ENCODE measurements at regions not wholly inside any gene's neighbourhood (a gene's known extent, or its start where the extent isn't known, plus 50 kb on each side); places are given as distances from the start of the nearest gene placed in this dataset.

DNA sequence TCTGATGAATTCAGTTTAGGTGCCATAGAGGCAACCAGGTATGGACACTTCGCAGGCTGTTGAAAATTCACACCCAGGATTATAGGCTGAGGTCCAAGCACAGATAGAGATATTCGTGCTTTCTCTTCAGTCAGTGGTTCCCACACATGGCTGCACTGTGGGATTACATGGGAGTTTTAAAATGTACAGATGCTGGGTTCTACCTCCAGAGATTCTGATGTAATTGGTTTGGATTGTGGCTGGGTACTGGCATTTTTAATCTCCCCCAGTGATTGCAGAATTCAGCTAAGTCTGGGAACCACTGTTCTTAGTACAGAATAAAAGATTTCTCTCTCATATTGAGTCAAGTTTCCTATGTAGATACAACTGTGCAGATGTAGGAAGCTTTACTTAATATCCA is 91.6 kb downstream of the FOXB1 start:
- no peak for DNase-seq (ENCODE audit: low spot score)

DNA sequence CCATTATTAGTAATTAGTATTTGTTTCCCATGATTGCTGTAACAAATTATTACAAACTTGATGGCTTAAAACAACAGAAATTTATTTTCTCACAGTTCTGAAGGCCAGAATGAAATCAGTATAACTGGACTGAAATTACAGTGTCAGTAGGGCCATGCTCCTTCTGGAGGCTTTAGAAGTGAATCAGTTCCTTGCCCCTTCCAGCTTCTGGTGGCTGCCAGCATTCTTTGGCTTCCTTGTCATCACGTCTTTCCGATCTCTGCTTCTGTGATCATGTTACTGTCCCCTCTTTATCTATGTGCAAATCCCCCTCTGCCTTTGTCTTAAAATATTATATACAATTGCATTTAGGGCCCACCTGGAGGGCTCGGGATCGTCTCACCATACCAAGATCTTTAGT is 92.0 kb downstream of the FOXB1 start:
- DNase-seq (ENCODE audit: low spot score): no peak

DNA sequence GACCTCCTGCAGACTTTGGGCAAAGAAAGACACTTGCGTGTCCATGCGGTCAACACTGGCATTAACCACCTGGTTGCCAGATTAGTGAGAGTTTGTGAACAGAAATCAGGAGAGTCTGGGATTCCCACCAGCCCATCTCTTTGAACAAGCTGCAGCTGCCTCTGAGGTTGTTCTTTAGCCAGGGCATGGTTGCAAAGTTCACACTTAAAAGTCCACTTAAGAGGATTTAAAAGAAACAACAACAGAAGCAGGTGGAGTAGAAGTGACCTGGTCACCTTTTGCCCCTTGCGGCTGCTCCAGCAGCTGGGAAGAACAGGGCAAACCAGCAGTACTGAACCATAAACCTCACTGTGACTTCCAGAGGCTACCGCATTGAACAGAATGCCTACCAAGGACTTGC is 97.3 kb downstream of the FOXB1 start:
- no peak for DNase-seq (ENCODE audit: low spot score)

DNA sequence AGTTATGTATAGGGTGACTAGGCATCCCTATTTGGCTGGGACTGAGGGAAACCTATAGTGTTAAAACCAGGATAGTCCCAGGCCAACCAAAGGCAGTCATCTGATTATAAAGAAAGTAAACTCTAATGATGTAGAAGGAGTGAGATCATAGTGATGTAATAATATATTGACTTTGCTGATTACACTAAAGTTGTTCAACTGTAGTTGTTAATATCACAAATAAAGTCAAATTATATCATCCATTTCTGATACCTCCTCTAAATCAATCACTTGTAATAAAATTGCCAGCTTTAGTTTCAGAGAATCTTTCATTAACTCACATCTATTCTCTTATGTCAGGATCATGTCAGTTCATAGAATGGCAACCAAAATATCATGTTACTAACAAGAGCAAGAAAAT is 98.6 kb downstream of the FOXB1 start:
- DNase-seq (ENCODE audit: low spot score): no peak

DNA sequence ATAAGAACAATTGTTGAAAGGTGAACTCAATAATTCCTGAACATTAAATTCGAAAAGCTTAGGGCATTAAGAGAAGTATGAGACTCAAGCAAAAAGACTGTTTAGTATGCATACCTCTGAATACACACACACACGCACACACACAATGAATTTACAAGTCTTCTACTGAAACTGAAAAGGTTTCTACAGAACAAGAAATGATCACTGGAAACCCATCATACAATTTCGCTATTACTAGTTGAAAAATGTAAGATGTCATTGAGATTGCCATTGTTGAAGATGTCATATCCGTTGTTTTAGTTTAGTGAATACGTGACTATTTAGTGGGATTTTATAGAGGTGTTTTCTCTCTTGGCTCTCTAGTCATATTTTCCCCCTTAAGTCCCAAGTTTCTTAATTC is 106.8 kb downstream of the FOXB1 start:
- DNase-seq (ENCODE audit: low spot score): peak; percentile 73

DNA sequence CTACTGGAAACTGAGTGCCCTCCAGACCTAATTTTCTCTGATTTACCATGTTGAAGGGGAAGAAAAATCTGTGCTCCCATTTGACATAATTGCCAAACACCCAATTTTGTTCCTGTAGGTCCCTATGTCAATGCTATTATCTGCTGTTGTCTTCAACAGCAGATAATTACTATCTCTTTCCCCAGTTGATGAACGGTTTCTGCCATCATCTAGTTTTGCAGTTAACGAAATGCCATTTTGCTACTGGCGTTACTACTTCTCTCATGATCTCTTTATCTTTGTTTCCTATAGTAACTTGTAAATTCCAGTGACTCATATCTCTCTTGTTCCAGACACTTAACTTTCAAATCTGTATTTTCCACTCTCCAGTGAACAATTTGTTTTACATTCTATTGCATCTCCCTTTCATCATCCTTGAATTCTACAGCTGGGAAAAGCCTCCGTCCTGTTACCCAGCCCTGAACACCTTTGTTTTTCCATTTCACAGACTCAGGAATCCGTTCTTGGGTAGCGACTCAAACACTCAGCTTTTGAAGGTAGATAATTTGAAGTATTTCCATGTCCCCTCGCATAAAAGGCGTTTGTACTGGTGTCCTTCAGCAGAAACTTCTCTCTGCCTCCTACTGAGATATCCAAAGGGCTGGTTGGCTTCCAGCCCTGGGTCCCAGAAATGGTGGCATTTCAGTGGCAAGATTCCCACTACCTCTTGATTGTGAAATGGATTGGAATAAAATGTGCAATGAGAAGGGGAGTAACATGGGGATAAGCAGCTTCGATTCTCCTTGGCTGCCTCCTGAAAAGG is 111.7 kb downstream of the FOXB1 start:
- peak; percentile 19 for DNase-seq (ENCODE audit: low spot score)

DNA sequence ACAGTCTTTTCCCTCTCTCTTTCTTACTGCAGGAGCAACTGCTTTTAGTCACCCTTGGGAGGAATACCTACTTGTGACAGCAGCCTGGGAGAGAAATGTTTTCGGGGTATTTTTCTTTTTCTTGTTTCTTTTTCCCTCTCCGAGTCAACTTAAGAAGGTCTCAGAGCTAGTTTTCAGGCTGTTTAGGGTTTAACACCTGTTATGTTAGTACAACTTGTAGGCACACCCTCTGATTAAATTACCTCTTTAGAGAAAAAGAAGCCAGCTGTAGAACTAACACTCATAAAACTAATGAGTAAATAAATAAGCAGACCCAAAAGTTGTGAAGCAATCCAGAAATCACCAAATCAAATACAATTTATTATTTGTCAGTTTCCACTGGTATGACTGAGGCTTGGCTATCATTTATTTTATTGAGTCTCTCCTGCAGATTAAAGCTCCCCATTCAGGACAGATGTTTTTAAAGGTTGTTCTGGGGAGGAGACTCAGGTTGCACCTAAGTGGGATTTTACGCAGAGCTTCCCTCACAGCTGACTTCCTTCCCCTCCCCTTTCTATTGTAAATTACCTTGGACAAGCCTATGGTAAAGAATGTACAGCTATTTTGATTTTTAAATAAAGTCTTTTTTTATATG is 112.5 kb downstream of the FOXB1 start:
- DNase-seq (ENCODE audit: low spot score): no peak

DNA sequence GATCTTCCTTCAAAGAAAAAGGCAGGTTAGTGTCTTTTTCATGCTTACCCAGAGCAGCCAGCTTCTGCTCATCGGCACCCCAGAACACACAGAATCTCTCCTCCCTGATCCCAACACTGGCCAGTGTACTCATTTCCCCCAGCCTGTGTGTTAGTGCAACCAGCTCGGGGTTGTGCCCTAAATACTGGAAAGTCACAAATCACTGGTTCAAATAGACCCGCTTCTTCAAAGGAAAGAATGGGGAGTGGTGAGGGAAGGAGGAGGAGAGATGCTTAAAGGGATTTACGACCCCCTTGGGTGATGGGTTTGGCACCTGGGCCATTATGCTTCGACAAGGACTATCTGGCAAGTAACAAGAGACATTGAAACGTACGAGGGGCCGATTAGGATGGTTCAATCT is 114.0 kb downstream of the FOXB1 start:
- no peak for DNase-seq (ENCODE audit: low spot score)

DNA sequence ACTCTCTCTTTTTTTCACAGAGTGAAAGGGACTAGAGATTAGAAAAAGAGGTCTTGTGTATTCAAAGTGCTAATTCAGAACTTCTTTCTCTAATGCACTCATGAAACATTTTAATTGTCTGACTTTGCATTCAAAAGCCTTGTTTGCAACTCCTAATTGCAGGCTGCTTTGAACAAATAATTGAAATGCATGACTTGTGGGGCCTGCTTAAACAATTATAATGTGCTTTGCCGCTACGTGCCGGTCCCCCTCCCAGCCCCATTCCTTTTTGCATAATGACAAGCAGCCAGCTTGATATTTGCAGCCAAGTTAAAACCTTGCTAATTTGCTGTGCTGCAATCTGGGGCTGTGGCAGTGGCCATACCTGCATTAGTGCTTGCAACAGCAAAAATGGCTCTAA is 114.5 kb downstream of the FOXB1 start:
- no peak for DNase-seq (ENCODE audit: low spot score)

DNA sequence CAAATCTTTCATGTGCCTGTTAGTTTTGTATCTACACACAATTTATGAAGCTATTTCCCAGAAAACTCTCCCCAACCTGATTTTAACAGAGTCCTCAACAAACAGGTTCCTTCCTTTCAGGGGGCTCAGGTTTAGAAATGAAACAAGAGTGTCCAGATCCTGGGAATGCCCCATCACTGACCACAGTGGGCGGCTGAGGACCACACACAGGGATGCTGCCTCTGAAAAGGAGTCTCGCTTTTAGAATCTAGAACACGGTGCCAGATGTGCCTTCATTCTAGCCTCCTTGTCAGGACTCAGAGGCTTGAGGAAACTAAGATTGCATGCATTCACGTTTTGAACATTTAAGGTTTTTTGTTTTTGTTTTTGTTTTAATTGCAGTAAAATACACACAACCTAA is 115.0 kb downstream of the FOXB1 start:
- no peak for DNase-seq (ENCODE audit: low spot score)

DNA sequence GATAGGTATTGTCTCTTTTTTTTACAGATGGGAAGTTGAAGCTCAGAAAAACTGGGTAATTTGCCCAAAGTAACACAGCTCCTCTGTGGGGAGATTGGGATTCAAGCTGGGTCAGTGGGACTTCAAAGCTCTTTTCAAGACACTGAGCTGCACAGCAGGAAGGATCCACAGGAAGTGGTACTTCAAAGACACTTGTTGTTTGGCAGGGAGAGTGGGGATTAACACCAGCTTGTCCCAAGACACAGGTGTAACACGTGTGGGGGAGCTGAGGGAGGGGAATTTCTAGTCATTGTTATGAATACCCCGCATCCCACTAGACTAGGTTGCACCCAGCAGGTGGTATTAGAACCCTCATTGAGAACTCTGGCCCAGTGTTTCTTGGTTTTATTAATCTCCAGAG is 116.0 kb downstream of the FOXB1 start:
- DNase-seq (ENCODE audit: low spot score): no peak

DNA sequence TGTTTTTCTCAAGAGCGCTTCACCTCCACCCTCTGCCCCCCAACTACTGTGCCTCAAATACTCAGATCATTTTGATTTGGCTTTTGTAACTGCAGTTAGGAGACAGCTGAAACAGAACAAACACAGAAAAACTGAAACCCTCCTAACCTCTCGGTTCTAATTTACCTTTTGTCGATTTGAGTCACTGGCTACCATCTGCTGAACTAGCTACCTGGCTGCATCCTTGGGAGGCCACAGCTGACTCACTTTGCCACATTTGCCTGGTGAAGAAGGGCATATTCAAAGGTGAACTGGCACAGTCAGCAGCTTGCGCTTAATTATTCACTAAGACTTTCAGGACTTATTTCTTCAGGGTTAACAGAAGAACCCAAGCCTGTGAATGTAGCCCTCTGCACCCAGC is 117.7 kb downstream of the FOXB1 start:
- peak; percentile 91 for DNase-seq (ENCODE audit: low spot score)

DNA sequence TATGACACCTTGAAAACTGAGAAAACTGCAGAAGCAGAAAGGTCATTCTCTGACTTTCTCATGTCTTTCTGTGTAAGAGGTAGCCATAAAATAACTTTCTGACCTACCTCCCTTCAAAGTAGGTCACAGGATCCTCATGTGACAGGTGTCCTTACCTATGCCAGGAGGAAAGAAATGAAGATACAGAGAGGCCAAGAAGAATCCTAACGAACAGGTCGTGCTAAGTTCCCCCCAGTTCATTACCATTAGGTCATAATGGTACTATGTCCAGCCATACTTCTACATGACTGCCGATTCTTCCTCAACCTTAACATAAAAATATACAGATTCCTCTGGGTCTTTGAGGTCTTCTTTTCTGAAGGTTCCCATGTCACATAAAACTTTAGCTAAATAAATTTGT is 118.6 kb downstream of the FOXB1 start:
- no peak for DNase-seq (ENCODE audit: low spot score)

DNA sequence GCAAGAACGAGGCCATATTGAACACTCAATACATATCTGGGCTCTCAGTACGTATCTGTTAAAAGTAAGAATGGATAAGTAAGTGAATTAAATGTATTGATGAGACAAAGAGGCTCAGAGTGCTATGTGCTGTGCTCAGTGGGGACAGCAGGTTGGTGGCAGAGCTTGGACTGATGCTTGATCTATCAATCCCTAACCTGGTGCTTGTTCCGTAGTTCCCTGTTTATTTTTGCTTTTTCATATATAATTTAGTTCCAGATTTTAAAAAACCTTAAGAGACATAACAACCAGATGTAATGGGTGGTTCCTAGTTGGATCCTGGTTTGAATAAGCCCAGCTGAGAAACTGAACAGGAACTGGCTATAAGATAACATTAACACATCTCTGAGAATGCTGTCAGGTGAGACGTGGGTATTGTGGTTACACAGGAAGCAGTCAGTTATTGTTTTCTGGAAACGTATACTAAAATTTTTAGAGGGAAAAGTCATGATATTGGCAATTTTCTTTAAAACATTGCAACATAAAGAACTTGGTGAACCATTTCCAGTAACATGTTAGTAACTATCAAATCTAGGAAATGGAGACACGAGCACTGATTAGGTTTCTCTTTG is 120.5 kb downstream of the FOXB1 start:
- DNase-seq (ENCODE audit: low spot score): peak; percentile 65

DNA sequence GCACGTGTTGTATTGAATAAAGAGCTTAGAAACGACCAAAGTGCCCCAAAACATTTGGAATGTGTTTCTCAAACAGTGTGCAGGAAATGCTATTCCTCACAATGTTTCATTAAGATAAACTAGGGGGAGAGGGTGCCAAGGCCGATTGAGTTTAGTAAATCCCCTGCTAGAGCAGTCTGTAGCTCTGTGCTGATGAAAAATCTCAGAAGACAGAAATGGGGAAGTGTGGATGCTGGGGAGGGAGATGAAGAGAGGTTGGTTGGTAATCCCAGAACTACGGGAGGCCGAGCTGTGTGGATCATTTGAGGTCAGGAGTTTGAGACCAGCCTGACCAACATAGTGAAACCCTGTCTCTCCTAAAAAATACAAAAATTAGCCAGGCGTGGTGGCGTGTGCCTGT is 121.2 kb downstream of the FOXB1 start:
- no peak for DNase-seq (ENCODE audit: low spot score)

DNA sequence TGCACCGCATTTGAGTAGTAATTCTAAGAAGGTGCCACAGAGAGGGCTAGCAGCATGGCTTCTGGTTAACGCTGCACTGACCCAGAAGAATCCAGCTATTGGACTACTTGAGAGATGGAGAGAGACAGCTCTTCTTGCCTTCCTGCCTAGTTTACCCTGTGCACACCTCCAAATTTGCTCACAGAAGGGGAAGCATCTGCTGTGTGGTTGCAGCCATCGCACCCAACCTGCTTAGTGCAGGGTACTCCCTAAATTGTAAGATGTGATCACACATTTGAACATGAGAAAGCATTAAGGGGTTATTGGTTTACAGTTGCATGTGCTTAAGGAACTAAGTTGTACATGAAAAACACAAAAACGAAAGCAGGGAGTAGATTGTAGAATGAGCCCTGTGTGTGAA is 122.1 kb downstream of the FOXB1 start:
- no peak for DNase-seq (ENCODE audit: low spot score)

DNA sequence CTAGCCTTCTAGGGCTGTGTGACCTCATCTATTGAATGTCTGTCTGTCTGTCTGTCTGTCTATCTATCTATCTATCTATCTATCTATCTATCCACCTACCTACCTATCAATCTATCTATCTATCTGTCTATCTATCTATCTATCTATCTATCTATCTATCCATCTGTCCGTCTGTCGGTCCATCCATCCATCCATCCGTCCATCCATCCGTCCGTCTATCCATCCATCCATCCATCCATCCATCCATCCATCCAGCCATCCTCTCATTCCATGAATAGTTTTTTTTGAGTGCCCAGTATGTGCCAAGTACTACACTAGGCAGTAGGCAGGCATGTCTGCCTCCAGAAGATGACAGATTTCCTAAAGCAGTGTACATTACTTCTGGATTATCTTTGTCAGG is 122.5 kb downstream of the FOXB1 start:
- DNase-seq (ENCODE audit: low spot score): no peak

DNA sequence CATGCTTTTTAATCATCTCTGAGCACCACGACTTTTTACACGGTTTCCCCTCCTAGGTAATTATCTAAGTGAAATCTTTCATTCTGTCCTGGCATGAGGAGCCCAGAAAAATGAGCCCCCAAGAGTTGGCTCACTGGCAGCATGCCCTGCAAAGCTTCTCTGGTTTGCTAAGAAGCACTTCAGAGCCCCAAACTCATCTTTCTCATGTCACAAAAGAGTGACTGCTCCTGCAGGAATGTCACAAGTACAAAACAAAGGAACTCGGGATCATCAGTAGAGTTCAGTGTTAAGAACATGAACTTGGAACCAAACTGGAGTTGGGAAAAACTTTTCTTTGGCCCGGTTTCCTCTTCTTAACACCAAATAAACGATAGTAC is 123.9 kb downstream of the FOXB1 start:
- no peak for DNase-seq (ENCODE audit: low spot score)

DNA sequence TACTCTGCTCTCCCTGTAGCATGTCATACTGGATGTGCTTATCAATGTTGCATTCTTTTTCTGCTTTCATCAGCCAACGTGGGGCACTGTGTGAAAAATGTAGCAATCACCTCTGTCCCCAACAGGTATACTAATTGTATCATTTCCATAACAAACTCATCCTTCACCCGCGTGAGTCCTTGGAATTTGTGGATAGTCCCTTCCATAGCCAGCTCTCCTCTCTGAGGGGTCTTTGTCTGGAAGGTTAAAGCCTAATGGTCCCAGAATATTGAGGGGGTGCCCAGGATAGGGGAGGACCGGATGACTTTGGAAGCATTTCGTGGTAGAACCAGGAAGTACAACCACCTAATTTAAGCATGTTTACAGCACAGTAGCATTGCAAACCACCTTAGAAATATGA is 124.6 kb downstream of the FOXB1 start:
- DNase-seq (ENCODE audit: low spot score): no peak

DNA sequence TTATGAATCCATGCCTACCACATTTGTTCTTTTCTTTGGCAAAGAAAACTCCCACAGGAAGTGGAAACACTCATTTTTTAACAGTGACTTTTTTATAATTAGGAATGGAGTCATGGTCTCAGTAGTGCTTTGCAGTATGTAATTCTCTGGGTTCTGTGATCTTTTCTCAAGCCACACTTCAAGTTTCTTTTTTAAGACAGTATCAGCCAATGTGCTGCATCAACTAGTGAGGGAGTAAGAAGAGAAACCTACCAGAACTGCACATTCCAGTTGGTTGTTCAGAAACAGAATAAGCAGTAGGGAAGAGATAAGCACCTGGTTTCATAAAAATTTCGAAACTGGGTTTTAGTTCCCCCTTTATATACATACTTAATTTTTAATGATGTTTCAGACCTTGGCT is 126.3 kb downstream of the FOXB1 start:
- no peak for DNase-seq (ENCODE audit: low spot score)

DNA sequence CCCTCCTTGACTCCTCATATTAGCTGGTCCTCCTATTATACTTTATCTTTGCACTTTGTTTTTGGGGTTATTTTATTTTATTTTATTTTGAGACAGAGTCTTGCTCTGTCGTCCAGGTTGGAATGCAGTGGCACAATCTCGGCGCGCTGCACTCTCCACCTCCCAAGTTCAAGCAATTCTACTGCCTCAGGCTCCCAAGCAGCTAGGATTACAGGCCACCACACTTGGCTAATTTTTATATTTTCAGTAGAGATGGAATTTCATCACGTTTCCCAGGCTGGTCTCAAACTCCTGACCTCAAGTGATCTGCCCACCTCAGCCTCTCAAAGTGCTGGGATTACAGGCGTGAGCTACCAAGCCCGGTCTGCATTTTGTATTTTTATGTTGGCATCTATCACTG is 126.7 kb downstream of the FOXB1 start:
- DNase-seq (ENCODE audit: low spot score): no peak

DNA sequence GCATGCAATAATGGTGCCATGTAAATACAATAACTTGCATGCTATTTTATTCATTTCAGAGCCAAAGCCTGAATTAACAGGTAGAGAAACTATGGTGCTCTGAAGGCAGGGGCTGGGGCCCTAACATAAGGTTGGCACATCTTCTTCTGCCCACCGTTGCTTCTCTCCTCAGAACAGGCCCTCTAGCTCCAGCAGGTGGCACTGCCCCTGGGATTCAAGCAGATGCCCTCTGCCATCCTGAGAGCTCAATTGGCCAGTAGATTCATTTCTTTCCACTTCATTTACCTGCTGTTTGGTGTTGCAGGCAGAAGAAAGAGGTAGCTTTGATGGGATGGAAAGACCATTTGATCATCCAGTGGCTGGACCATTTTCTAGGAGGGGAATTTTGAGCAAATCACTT is 130.5 kb downstream of the FOXB1 start:
- no peak for DNase-seq (ENCODE audit: low spot score)

DNA sequence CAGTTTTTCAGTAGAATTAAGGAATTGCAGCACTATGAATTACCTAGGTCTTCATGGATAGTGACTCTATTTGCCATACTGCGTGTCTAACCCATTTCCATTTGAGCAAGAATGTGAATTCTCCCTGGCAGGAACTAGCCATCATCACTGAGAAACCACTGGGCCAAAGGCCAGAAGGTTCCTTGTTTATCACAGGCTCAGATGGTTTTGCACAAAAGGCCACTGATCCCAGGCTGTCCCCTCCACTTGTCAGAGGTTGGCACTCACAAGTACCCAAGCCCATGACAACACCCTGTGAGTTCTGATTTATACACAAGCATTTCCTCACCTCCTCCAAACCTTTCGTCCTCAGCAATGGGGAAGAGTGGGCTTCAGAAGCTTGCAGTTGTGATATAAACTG is 131.8 kb downstream of the FOXB1 start:
- DNase-seq (ENCODE audit: low spot score): no peak
